ENCODE measurements at regions not wholly inside any gene's neighbourhood (a gene's known extent, or its start where the extent isn't known, plus 50 kb on each side); places are given as distances from the start of the nearest gene placed in this dataset.
A peak's percentile ranks its signal among the peaks of the same experiment; 100 is the strongest.

DNA sequence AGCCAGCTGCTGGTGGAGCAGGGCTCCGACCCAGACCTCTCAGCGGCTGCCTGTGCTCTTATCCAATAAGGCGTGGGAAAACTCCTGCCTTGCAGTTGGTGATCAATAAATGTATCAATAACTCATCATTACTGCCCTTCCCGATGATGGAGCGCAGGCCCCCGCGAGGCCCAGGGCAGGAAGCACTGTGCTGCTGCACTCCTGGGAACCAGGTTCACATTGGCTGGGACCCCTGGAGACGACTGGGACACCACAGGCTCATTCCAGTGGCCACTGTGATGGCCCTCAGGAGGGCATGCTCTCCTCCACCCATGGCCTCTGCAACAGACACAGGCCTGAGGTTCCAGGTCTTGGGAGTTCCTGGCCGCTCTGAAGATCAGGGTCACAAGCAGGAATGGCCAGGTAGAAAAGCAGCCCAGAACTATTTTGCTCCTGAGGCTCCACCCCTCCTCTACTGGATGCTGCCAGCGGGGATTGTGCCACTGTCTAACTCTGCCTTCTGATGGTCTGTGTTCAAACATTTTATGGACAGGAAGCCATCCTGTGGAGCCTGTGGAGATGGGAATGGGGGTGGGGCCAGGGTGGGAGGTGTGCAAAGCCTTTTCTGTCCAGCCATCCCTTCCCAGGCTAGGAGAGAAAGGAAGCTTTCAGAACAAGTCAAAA lies 287.4 kb upstream of the ZMIZ1 start:
- intact Hi-C loops (cut with micrococcal nuclease; ENCODE audit: unreplicated experiment) = no loop called here
- Histone ChIP-seq H3K27me3 (replicated peaks; ENCODE audit: insufficient read depth, low read depth, low read length, poor library complexity) (no peaks in the 10 kb centered on the region), H3K36me3 (ENCODE audit: insufficient read depth, low read length, poor library complexity, severe bottlenecking) (no peaks in the 10 kb centered on the region), H3K4me1 (ENCODE audit: insufficient read depth, low read length, poor library complexity, severe bottlenecking) (no peaks in the 10 kb centered on the region), H3K4me3 (ENCODE audit: low read depth, low read length, poor library complexity, severe bottlenecking) (no peak overlapping the region), H3K27ac (ENCODE audit: low read depth, low read length, poor library complexity, severe bottlenecking) (no peak overlapping the region), H3K9me3 (ENCODE audit: low read depth, low read length, poor library complexity, severe bottlenecking) (no peaks in the 10 kb centered on the region)
- TF ChIP-seq EZH2 (IDR thresholded peaks at IDR 0.05; ENCODE audit: borderline replicate concordance, low read depth, low read length, poor library complexity, severe bottlenecking) = no peak
- TF ChIP-seq, protein P1, sequence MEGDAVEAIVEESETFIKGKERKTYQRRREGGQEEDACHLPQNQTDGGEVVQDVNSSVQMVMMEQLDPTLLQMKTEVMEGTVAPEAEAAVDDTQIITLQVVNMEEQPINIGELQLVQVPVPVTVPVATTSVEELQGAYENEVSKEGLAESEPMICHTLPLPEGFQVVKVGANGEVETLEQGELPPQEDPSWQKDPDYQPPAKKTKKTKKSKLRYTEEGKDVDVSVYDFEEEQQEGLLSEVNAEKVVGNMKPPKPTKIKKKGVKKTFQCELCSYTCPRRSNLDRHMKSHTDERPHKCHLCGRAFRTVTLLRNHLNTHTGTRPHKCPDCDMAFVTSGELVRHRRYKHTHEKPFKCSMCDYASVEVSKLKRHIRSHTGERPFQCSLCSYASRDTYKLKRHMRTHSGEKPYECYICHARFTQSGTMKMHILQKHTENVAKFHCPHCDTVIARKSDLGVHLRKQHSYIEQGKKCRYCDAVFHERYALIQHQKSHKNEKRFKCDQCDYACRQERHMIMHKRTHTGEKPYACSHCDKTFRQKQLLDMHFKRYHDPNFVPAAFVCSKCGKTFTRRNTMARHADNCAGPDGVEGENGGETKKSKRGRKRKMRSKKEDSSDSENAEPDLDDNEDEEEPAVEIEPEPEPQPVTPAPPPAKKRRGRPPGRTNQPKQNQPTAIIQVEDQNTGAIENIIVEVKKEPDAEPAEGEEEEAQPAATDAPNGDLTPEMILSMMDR (conservative IDR thresholded peaks at IDR 0.05; ENCODE audit: low read depth, low read length) = no peak
- ChIA-PET POLR2A (ENCODE audit: low non-redundant PET) (no interaction called here), CTCF (interaction anchor here (0.6 kb wide), 1 partner anchor 9 kb away, joined by 4 read pairs; no protein-coding TSS in a partner anchor)
- BruUV-seq (replicated peaks) = no TSS peak
- DNase-seq (ENCODE audit: low spot score) = peak; percentile 45

DNA sequence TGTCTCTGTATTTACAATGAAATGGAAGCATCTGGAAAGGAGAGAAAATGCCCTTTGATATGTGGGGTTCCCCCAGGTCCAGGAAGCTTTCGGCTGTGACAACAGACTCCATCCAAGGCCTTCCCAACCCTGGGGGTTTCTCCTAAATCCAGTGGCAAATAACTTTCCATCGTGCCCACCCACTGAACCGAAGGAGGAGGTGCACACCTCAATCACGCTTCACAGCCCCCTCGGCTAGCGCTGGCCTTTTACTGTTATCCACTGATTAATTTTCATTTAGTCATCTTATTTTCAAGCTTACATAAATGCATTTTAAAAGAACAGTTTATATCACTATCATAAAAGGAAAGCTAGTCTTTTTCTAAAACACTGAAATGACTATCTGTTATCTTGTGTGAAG lies 286.8 kb upstream of the ZMIZ1 start:
- intact Hi-C loops (cut with micrococcal nuclease; ENCODE audit: unreplicated experiment) = no loop called here
- Histone ChIP-seq H3K4me3 (ENCODE audit: low read depth, low read length, poor library complexity, severe bottlenecking) (no peak overlapping the region), H3K9me3 (ENCODE audit: low read depth, low read length, poor library complexity, severe bottlenecking) (no peaks in the 10 kb centered on the region), H3K27ac (ENCODE audit: low read depth, low read length, poor library complexity, severe bottlenecking) (no peak overlapping the region), H3K27me3 (replicated peaks; ENCODE audit: insufficient read depth, low read depth, low read length, poor library complexity) (no peaks in the 10 kb centered on the region), H3K4me1 (ENCODE audit: insufficient read depth, low read length, poor library complexity, severe bottlenecking) (no peaks in the 10 kb centered on the region), H3K36me3 (ENCODE audit: insufficient read depth, low read length, poor library complexity, severe bottlenecking) (no peaks in the 10 kb centered on the region)
- CTCF ChIA-PET = interaction anchor here (0.6 kb wide), 1 partner anchor 9 kb away, joined by 4 read pairs; no protein-coding TSS in a partner anchor
- TF ChIP-seq EZH2 (IDR thresholded peaks at IDR 0.05; ENCODE audit: borderline replicate concordance, low read depth, low read length, poor library complexity, severe bottlenecking) = no peak
- TF ChIP-seq, protein P1 (conservative IDR thresholded peaks at IDR 0.05; ENCODE audit: low read depth, low read length) = no peak
- no TSS peak for BruUV-seq (replicated peaks)
- no peak for DNase-seq (ENCODE audit: low spot score)
- POLR2A ChIA-PET (ENCODE audit: low non-redundant PET) = no interaction called here

DNA sequence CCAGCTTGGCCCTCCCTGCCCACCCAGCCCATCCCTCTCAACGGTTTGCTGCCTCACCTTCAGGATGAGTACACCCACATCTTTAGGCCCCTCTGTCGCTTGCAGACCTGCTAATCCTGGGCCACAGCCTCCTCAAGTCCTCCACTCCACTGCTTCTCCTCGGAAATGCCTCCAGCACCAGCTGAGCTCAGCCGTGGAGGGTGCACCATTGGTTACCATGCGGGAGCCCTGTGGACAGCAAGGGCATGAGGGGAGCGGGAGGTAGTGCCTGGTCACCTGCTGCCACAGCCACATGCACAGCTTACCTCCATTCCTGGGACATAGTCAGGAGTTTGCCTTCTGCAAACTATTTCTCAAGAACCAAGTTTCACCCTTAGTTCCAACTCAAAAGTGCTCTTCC lies 286.3 kb upstream of the ZMIZ1 start:
- intact Hi-C loops (cut with micrococcal nuclease; ENCODE audit: unreplicated experiment) = no loop called here
- POLR2A ChIA-PET (ENCODE audit: low non-redundant PET) = no interaction called here
- Histone ChIP-seq H3K4me1 (ENCODE audit: insufficient read depth, low read length, poor library complexity, severe bottlenecking) (no peaks in the 10 kb centered on the region), H3K27me3 (replicated peaks; ENCODE audit: insufficient read depth, low read depth, low read length, poor library complexity) (no peaks in the 10 kb centered on the region), H3K27ac (ENCODE audit: low read depth, low read length, poor library complexity, severe bottlenecking) (no peak overlapping the region), H3K36me3 (ENCODE audit: insufficient read depth, low read length, poor library complexity, severe bottlenecking) (no peaks in the 10 kb centered on the region), H3K4me3 (ENCODE audit: low read depth, low read length, poor library complexity, severe bottlenecking) (no peak overlapping the region), H3K9me3 (ENCODE audit: low read depth, low read length, poor library complexity, severe bottlenecking) (no peaks in the 10 kb centered on the region)
- DNase-seq (ENCODE audit: low spot score) = no peak
- CTCF ChIA-PET = no interaction called here
- no TSS peak for BruUV-seq (replicated peaks)
- TF ChIP-seq, protein P1 (conservative IDR thresholded peaks at IDR 0.05; ENCODE audit: low read depth, low read length) = no peak
- no peak for TF ChIP-seq EZH2 (IDR thresholded peaks at IDR 0.05; ENCODE audit: borderline replicate concordance, low read depth, low read length, poor library complexity, severe bottlenecking)
